GM18909 (cell line): ENCODE measurements at regions not wholly inside any gene's neighbourhood (a gene's known extent, or its start where the extent isn't known, plus 50 kb on each side); places are given as distances from the start of the nearest gene placed in this dataset.

ENCODE experiments used
- ATAC-seq: cut with Tn5 transposase; IDR thresholded peaks from one replicate; pipeline ENCODE4 v1.9.1; 2021; ENCODE audit warnings: mild to moderate bottlenecking; ENCODE audit not compliant: unreplicated experiment, poor library complexity

DNA sequence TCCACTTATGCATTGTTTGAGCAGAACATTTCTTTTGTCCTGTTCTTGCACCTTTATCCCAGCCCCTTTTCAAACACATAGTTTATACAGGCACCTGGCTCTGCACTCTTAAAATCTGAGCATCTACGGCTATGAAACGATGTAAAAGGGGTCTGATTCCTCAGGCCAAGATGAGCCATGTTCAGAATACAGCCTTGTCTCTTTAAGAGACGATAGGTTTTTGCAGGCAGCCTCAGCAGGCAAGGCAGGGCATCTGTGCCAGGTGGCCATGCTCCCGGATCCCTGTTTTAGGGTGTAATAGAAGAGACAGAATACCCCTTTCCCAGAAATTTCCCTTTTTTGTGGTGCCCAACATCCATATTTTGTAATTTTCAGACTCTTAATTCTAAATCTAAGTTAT is 89.1 kb upstream of the NFIB start:
- no peak for ATAC-seq

DNA sequence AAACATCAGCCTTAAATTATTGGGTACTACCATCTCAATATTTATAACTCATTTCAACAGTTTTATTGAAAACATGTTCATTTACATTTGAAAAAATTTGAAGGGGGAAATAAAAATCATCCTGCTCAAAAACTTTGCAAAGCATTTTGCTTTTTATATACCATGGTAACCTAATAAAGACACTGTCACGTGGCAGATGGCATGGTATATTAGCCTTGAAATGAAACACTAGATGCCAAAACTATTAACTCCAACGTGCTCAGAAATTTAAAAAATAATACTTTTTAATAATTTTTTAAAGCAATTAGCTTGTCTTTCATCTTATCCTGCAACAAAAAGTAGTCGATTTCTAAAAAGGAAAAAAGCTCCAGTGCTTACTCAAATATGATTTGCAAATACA is 88.6 kb upstream of the NFIB start:
- ATAC-seq = no peak

DNA sequence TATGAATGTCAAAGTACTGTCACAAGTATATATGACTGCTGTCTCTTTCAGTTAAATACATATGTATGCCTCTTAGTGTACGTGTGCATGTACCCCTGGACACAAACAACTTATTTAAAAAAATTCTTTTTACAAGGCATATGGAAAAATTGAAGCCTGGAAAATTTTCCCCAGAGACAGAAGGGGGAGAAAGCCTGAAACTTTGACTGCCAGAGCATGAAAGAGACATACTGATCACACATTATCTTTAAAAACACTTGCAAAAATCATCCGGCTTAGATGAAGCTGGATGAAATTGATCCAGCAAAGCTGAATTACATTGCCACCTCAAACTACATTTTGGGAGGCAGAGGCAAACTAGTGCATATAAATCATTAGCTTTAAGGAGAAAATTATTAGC is 88.0 kb upstream of the NFIB start:
- no peak for ATAC-seq

DNA sequence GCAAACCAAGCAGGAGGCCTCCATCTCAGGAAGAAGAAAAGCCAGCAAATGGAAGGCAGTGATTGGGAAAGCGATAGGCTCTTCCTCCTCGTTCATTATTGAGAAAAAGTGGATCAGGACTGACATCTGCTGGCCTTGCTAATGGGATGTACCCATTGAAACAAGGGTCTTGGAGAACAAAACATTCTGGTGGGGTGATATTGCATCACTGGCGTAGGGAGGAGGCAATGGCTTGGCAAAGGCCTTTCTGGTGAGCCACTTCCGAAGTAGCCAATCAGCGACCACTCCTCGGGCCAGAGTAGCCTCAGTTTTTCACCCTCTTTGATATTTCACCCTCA is 86.7 kb upstream of the NFIB start:
- ATAC-seq = no peak

DNA sequence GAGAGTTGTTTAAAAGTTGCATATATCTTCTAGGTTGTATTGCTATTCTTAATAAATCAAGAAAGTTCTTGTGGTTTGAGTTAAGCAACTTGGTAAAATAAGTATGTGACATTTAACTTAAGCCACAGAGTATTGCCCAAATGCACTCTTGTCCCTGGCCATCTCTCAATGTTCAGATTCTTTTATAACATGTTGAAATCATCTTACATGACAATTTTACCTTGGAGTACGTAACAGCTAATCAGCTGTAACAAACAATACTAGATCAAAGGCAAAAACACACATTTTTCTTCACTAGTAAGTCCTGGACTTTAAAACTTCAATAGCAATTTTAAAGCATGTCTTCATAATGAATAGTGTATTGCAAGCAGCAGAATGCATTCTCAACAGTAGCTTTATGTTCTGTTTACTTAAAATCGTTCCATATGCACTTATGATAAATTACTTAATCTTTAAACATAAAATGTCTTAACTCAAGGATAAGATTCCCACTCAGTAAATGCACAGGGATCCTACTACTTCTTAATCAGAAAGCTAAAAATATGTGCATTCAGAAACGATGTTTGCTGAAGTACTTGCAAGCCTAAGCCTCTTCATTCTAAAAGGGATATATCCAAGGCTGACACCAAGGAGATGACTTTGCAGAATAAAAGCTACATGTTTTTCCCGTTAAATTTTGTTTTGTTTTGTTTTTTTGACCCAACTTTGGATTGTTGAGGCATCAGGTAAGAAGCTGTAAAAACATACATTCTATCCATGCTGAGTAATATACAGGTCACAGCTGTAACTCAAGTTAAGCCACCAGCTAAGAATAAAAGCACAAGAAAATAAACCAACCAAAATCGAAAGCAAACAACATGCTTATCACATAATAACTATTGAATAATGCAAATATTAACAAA is 86.1 kb upstream of the NFIB start:
- no peak for ATAC-seq

DNA sequence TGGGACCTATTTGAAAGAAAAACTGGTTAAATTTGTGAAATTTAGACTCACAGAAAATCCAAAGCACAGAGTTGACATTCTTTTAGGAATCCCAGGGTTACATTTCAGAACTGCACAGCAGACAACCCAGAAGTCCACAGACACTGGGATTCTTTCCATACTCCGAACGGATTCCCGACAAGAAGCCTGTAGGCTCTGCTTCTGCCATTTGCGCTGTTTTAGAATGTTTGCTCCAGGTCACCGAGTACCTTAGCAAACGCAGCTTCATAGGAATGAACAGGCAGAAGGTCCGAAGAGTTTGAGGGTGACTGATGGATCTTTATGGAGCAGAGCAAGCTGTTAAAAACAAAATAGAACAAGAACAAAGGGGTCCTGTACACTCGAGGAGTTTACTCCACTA is 84.5 kb upstream of the NFIB start:
- no peak for ATAC-seq

DNA sequence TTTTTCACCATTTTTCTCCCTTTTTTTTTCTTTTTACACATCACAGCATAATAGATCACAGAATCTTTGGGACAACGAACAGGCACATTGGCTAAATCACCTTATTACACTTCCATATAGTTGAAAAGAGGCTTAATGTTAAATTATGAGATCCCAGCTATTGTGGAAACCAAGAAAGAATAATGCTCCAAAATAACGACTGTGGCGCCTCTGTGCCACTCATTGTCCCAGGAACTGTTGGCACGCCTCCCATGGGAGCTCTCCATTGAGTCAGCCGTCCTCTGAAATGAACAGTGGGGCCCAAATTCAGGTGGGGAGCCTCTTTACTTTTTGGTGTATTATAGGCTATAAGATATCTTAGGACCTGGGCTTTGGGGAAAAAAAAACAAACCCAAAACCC is 82.2 kb upstream of the NFIB start:
- no peak for ATAC-seq

DNA sequence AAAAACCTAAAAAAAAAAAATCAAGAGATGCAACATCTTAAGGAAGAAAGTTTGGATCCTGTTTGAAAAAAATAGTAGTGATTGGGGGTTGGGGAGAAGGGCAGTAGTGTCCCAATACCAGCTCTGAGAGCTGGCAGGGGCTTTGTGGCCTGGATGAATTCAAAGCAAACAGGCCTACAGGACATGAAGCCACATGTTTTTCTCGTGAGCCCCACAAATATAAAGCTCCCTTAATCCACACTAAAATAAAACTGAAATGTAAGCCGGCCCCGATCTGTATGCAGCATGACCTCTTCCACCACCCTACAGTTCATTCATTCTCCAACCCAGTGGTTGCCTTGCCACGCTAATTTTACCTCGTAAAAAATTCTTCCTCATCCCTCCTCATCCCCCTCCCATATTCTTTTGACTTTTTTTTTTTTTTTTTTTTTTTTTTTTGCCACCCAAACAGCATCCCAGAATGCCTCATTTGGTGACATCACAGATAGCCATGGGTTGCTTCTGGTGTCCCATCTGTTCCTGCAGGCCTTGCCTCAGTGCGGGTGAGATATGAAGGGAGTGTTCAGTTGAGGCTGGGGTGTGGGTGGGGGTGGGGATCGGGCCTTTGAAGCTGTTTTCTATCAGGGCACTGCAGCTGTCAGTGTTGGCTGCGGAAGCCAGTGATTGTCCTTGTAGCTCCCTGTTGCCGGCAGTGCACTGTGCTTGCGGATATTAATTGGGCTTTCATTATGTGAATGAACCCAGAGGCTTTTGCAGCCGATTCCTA is 81.6 kb upstream of the NFIB start:
- ATAC-seq = no peak

DNA sequence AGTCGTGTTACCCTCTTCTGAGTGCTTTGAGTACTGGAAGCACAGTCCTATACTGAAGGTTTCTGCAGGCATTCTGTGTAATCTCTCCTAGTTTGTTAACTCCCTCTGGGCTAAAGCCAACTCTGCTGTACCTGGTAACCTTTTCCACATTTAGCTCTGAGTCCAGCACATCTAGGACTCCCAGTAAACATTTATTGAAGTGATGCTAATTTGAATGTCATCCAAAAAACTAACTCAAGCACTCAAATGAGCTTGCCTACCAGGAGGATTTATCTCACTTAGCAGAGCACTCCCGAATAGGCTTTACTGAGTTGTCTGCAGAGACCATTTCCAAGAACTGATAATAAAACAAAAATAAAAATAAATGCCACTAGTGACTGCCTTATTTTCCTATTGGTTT is 79.5 kb upstream of the NFIB start:
- ATAC-seq = no peak

DNA sequence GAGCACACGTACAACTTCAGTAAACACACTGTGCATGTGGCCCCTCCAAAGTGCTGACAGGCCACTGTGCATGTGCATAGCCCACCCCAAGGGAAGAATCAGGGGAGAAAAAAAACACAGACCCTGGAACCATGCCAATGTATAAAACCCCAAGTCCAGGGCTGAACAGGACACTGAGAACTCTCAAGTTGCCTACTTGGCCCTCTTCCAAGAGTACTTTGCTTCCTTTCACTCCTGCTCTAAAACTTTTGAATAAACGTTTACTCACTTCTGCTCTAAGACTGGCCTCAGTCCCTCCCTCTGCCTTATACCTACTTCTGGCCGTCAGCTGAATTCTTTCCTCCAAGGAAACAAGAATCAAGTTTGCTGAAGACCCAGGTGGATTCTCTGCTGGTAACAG is 77.7 kb upstream of the NFIB start:
- no peak for ATAC-seq

DNA sequence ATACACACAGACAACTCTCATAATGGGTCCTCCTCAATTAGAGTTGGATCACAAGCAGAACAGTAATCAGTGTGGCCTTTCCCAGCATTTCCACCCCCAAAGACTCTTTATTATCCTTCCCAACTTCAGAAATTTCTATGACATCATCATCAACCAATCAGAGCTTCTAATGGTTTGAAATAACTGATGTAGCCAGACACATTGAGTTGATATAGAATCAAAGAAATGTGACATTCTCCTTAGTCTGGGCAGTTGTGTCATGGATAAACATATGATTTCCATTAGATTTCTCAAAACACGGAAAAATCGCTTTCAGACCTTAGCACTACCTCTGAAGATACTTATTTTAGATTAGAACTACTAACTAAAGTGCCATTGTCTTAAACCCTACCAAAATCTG is 75.7 kb upstream of the NFIB start:
- no peak for ATAC-seq

DNA sequence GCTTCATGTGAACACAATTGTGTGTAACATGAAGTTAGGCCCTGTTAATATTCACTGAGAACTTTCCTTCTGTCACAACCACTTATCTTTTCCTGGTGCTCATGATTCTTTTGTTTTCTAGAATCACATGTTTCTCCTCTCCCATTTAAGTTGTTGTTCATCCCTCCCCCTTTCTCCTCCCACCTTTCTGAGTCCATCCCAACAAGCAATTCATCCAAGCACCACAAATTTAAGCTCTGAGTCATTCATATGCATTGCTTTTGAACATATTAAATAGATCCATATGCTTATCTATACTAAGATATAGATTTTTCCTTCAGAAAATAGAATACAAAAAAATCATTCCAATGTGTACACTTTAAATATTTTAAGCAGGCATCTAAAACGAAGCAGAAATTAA is 75.2 kb upstream of the NFIB start:
- ATAC-seq = no peak

DNA sequence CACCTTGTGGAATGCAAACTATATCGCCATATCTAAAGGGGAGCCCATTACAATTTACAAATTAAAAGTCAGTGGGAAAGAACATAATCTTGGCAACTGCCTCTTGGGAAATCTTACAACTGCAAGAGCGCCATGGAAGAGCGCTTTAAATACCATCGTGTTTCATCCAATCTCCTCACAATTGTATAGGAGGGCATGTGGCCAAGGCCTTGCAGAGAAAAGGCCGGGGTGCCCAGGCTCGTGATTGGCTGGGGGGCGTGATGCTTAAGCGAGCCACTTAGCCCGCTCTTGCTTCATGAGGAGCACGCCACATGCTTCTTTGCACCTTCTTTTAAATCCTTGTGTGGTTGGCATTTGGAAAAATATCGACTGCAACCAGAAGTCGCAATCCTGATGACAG is 69.8 kb upstream of the NFIB start:
- ATAC-seq = no peak

DNA sequence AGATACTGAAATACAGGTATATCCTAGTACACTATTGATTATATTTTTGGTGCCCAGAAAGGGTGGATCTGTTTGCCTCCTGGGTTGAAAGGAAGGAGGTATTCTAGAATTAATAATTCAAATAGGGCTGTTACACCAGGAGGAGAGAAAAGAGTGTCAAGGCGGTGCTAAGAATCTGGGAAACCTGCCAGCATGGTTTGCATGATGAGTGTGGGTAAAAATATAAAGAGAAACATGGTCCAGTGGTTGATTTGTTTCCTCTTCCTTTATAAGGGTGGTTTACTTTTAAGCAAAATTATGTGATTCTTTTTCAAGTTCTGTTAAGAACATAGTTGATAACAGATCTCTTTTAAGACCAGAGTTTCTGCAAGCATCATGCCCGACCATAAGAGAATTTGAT is 69.4 kb upstream of the NFIB start:
- no peak for ATAC-seq

DNA sequence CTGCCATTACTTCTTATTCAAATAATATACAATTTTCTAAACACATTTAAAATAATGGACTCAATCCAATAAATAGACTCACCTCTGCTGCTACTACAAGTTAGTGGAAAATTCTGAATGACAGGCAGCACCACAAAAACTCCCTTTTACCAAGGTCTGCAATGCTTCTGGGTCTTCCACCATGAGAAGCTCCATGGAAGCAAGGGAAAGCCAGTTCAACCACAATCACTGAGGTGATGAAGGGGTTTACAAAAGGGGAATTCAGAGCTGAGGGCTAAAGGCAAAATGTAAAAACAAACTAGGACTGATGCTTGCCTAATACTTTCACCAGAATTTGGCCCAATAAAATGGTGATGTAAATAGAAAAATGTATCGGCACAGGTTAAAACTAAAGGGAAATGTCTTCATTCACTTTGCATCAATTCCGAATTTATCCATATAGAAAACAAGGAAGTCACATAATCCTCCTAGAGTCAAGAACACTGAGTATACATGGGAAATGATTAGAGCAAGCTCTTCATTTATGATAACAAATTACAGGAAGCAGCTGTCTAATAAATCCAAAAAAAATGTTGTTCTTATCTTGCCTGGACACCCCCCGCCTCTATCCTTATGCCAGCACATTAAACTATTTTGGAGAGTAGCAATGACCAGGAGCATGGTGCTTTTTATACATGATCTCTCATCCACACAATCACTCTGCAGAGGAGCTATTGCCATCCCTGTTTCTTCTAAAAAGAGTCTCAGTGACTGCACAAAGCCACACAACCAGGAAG is 66.3 kb upstream of the NFIB start:
- no peak for ATAC-seq

DNA sequence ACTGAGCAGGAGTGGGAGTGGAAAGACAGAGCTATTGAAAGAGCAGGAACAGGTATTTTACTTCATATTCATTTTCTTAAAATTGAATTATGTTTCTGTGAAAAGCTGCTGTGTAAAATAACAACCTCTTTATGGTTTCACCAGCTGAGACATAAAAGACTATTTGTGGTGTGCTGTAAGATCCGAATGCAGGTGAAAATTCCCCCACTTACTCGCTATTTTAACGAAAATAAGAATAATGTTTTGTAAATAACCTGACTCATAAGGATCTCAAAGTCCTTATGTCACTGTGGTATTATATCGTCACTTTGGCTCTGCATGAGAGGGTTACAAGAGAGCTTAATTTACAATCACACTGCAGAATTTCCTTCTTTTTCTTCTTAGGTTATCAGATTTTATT is 65.3 kb upstream of the NFIB start:
- ATAC-seq = no peak

DNA sequence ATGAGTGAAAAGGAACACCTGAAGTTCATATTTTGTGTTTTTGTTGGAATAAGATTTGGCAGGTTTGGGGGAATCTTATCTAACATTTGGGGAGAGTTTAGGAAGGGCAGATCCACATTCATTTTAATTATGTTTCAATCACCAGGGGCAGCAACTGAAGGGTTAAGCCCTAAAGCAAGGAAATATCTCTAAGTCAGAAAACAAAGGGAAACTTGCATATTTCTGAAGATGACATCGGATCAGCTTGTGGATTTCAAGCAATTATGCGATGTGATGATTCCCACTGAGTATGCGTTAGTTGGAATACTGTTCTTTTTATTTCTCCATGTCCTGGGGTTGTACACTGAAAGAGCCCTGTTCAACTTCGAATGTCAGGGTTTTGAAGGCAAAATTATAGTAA is 59.8 kb upstream of the NFIB start:
- no peak for ATAC-seq

DNA sequence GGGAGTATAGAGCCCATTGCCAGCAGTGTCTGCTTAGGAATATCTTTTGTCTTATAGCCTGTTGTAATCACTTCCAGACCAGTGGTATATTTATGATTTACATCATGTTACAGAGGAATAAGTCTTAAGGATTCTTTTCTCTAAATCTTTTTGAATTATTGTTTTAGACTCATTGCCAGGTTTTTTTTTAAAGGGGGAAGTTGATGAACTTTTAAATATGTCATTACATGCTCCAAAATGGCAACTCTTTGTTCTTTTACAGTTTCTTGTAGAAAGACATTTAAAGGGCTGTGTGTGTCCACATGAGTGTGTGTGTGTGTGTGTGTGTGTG is 59.4 kb upstream of the NFIB start:
- no peak for ATAC-seq

DNA sequence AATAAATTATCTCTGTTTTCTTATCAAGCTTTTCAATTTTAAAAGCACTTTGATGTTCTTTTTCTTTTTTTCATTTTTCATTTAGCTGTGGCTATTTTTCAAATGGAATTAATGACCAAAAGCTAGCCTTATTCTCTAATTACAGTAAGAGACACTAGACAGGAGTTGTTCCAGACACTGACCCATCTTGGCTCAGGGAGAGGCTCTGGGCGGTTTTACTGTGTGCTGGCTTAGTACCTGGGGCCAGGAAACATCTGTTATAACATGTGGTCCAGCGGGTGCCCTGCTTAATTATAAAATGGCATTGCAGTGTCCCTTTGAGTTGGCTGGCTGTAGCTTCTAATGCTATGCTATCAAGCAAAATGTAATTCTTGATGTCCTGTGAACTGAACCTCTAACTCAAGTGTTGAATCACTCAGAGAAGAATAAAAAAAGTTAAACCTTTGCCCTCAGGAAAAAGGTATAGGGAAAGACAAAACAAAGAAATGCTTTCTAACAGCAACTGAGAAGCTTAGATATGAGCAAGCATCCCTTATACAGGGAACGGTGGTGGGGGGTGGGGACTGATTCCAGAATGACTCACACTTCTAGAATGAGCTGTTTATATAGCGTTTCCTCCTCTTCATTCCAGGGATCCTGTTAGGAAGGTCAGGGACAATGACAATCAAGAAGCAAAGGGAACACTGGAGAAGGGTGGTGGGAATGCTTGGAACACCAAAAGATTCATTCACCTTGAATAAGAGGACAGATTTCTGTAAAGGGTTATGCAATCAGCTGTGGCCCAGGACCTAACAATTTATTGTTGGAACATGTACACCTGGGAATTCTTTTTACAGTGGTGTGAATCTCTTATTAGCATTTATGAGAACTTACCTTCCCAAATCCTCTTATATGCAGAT is 58.7 kb upstream of the NFIB start:
- ATAC-seq = no peak

DNA sequence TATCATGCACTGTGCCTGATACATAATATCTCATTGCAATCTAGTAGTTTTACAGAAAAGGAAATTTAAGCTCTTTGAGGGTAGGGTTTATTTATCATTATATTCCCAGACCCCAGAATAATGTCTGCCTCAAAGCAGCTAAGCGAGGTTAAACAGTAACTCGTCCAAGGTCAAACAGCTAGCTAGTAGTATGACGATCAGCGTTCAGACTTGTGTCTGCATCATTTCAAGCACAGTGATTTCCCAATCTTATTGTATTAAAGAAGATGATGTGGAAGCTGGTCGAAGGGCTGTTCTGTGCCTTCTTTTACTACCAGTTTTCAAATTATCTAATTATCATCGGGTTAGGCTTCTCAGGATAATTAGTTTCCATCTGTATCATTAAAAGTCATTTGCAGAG is 55.1 kb upstream of the NFIB start:
- ATAC-seq = no peak
